BE2C (cell line): ENCODE measurements at regions not wholly inside any gene's neighbourhood (a gene's known extent, or its start where the extent isn't known, plus 50 kb on each side); places are given as distances from the start of the nearest gene placed in this dataset.
"Not testable (repeated sequence)": the region's sequence is repeated elsewhere in the genome, so short reads cannot be mapped to it uniquely, and the experiment has no call there.

Experiments
- DNase-seq: peaks from one replicate; pipeline ENCODE4 v3.0.0-alpha.2; 2020
- H3K27me3 ChIP-seq: fragments of 250-450 bp; sonication (Bioruptor Pico); 2 replicates; pipeline ENCODE4 v1.5.1; 2020; ENCODE audit warnings: mild to moderate bottlenecking
- H3K36me3 ChIP-seq: fragments of 250-450 bp; sonication (Bioruptor Pico); 2 replicates; pipeline ENCODE4 v1.5.1; 2020; ENCODE audit warnings: mild to moderate bottlenecking
- H3K4me1 ChIP-seq: fragments of 250-450 bp; sonication (Bioruptor Pico); 2 replicates; pipeline ENCODE4 v1.5.1; 2020
- H3K4me3 ChIP-seq: 2 replicates; pipeline ENCODE4 v1.5.1; 2011; ENCODE audit warnings: low read depth, low read length
- H3K9me3 ChIP-seq: fragments of 250-450 bp; sonication (Bioruptor Pico); 2 replicates; pipeline ENCODE4 v1.5.1; 2020
- TF ChIP-seq, protein P1 (sequence below): IDR thresholded peaks from 2 replicates; pipeline ENCODE4 v1.5.1; 2012; ENCODE audit warnings: mild to moderate bottlenecking, low read depth, low read length

DNA sequence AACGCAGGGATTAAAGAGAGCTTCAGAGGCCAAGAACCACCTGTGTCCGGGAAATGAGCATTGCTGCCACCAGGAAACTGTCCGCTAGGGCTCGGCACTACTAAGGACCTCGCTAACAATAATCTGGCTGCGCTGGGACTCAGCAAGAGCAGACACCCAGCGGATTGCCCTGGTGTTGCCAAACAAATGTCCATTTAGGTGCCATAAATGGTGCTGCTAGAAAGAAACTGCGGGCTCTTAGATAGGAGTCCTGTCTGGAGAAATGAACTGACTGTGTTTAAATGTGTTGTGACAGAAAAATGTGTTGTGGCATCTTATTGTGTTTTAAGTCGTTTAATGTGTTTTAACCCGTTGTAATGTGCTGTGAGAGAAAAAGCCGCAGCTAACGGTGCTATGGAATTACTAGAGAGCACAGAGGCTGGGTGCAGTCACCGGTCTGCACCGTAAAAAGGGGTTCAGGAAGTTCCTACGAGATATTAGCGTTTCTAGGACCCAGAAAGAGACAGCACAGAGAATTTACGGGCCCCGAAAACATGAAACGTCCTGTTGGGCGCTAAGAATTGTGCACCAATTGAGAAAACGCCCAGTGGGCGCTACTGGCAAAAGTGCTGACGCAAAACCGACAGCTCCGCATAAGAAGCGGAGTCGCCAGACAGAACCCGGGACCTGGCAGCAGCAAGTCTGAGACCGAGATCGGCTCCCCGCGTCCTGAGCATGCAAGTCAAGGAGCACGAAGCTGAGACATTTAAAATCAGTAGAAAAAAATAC, 90.6 kb downstream of the ANXA2R start:
- H3K36me3 ChIP-seq: no peaks in the 10 kb centered on the region
- DNase-seq: peak; percentile 68

DNA sequence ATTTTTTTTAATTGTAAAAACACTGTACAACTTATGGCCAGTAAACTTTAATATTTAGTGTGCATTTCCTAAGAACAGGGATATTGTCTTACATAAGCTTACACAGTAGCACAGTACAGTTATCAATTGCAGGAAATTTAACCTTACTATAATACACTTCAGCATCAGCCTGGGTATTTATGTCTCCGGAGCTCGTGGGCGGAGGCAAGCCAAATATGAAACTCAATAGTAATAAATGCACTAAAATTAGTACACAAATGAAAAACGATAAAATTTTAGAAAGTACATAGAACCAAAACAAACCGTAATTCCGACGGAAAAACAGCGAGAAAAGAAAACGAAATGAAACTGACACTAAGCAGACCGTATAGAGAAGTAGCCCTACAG, 91.2 kb downstream of the ANXA2R start:
- no peak for DNase-seq

More for the DNA sequence above, 90.6 kb downstream of the ANXA2R start:
- no peak overlapping the region for H3K4me3 ChIP-seq
- H3K27me3 ChIP-seq: peaks cover 70% of the 10 kb centered on the region
- no peaks in the 10 kb centered on the region for H3K4me1 ChIP-seq
- TF ChIP-seq, protein P1, sequence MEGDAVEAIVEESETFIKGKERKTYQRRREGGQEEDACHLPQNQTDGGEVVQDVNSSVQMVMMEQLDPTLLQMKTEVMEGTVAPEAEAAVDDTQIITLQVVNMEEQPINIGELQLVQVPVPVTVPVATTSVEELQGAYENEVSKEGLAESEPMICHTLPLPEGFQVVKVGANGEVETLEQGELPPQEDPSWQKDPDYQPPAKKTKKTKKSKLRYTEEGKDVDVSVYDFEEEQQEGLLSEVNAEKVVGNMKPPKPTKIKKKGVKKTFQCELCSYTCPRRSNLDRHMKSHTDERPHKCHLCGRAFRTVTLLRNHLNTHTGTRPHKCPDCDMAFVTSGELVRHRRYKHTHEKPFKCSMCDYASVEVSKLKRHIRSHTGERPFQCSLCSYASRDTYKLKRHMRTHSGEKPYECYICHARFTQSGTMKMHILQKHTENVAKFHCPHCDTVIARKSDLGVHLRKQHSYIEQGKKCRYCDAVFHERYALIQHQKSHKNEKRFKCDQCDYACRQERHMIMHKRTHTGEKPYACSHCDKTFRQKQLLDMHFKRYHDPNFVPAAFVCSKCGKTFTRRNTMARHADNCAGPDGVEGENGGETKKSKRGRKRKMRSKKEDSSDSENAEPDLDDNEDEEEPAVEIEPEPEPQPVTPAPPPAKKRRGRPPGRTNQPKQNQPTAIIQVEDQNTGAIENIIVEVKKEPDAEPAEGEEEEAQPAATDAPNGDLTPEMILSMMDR: peak; percentile 59
- no peaks in the 10 kb centered on the region for H3K9me3 ChIP-seq

DNA sequence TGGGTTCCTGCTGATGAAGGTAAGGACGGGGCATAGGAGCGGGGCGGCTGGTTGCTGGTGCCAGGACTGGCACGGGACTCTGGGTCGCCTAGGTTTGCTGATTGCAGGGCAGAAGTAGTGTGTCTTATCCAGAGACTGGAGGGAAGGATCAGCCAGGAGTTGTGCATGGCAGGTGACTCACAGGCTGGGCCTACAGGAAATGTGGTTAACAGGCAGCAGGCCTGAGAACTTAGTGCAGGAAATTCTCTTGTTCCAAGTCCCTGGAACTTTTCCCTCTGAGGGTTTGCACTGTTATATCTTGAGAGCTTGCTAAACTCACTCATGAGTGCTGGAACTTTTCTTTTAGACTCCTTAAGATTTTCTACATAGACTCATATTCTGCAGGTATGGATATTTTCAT, 95.1 kb downstream of the ANXA2R start:
- DNase-seq: no peak
- TF ChIP-seq, protein P1: no peak
- Histone ChIP-seq H3K36me3 (no peaks in the 10 kb centered on the region), H3K4me1 (no peaks in the 10 kb centered on the region), H3K4me3 (no peak overlapping the region), H3K9me3 (no peaks in the 10 kb centered on the region), H3K27me3 (peaks cover 60% of the 10 kb centered on the region)

More for the DNA sequence above, 91.2 kb downstream of the ANXA2R start:
- Histone ChIP-seq H3K9me3 (no peaks in the 10 kb centered on the region), H3K4me1 (no peaks in the 10 kb centered on the region), H3K4me3 (no peak overlapping the region), H3K36me3 (no peaks in the 10 kb centered on the region), H3K27me3 (peaks cover 70% of the 10 kb centered on the region)
- TF ChIP-seq, protein P1: no peak

DNA sequence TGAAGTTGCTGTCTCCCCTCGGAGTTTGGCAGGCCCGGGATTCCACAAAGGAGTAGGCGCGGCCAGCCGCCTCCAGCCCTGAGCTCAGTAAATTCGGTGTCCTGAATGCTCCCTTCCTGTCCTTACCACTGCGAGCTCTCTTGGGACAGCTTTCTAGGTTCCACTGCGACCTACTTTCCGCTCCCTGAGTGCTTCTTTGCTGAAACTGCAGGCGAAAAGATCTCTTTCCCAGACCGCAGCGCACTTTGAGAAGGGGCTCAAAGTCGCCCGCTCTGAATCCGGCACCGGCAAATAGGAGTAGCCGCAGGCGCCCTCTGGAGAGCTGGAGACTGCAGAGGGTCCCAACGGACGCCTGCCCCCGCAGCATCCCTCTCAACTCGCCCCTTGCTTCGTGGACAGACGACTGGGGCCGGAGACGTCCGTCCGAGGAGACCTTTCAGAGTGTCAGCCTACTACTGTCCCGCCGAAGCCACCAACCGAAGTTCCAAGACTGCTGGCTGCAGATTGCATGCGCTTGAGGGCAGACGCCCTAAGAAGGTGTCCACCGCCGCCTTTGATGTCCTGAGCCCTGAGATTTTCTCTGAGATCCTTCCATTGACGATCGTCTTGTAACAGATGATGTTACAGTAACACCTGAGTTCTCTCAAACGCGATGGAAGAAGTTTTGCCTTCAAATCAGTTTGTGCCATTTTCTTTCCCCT, 96.0 kb downstream of the ANXA2R start:
- no peaks in the 10 kb centered on the region for H3K4me1 ChIP-seq
- peaks cover 52% of the 10 kb centered on the region for H3K27me3 ChIP-seq
- TF ChIP-seq, protein P1: no peak
- no peak overlapping the region for H3K4me3 ChIP-seq
- no peaks in the 10 kb centered on the region for H3K36me3 ChIP-seq
- no peak for DNase-seq
- H3K9me3 ChIP-seq: no peaks in the 10 kb centered on the region

DNA sequence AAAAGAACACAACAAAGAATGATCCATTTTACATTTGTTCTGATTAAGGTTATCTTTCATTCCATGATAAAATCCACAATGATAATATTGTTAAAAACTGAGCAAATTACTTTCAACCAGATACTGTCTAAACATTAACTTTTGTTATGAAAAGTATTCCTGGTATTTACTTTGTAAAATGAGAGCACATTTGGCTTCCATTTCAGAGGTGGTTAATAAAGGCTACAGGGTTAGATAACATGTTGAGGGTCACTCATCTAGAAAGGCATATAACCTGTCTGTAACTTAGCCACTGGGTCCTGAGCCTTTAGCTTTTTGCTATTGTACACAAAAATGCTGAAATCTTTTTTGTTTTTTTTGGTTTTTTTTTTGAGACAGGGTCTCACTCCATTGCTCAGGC, 99.3 kb downstream of the ANXA2R start:
- TF ChIP-seq, protein P1: no peak
- Histone ChIP-seq H3K36me3 (no peaks in the 10 kb centered on the region), H3K4me3 (no peak overlapping the region), H3K9me3 (no peaks in the 10 kb centered on the region), H3K4me1 (no peaks in the 10 kb centered on the region), H3K27me3 (peaks cover 52% of the 10 kb centered on the region)
- no peak for DNase-seq

DNA sequence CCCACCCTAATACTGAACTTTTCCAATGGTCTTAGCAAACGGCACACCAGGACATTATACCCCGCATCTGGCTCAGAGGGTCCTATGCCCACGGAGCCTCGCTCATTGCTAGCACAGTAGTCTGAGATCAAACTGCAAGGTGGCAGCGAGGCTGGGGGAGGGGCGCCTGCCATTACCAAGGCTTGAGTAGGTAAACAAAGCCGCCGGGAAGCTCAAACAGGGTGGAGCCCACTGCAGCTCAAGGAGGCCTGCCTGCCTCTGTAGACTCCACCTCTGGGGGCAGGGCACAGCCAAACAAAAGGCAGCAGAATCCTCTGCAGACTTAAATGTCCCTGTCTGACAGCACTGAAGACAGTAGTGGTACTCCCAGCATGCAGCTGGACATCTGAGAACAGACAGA, 108.1 kb downstream of the ANXA2R start:
- not testable (repeated sequence) for H3K4me1 ChIP-seq, H3K9me3 ChIP-seq, H3K4me3 ChIP-seq, DNase-seq, H3K36me3 ChIP-seq
- peaks cover 11% of the 10 kb centered on the region for H3K27me3 ChIP-seq

DNA sequence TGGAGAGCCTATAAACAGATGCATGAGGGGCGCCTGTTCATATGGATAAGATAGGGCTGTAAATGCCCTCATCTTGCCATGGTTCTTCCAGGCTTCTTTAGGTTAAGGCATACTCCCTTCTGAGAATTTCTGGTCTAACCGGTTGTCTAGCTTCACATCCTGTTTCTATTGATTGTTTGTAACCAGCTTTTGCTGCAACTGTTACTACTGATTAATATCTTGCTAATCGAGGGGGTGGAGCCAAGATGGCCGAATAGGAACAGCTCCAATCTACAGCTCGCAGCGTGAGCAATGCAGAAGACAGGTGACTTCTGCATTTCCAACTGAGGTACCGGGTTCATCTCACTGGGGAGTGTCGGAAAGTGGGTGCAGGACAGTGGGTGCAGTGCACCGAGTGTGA, 108.7 kb downstream of the ANXA2R start:
- not testable (repeated sequence) for DNase-seq, H3K36me3 ChIP-seq, H3K9me3 ChIP-seq, H3K4me1 ChIP-seq, H3K4me3 ChIP-seq
- peaks cover 15% of the 10 kb centered on the region for H3K27me3 ChIP-seq
